Neural crest cell (in vitro differentiated cells): ENCODE measurements at regions not wholly inside any gene's neighbourhood (a gene's known extent, or its start where the extent isn't known, plus 50 kb on each side); places are given as distances from the start of the nearest gene placed in this dataset.

Experiments
- DNase-seq: peaks from one replicate; pipeline ENCODE4 v3.0.0; 2021; ENCODE audit warnings: low read depth, mixed read lengths, low spot score
- H3K27ac Mint-ChIP-seq: one replicate; pipeline ENCODE4 v1.8.0; 2021; ENCODE audit warnings: mild to moderate bottlenecking, mixed read lengths; ENCODE audit not compliant: unreplicated experiment
- H3K27me3 Mint-ChIP-seq: 2 replicates; pipeline ENCODE4 v1.8.0; 2021; ENCODE audit warnings: low read depth, mild to moderate bottlenecking, mixed read lengths
- H3K36me3 Mint-ChIP-seq: 2 replicates; pipeline ENCODE4 v1.8.0; 2021; ENCODE audit warnings: low read depth, mild to moderate bottlenecking, mixed read lengths
- H3K4me1 Mint-ChIP-seq: 2 replicates; pipeline ENCODE4 v1.8.0; 2021; ENCODE audit warnings: mixed read lengths
- H3K4me3 Mint-ChIP-seq: one replicate; pipeline ENCODE4 v1.8.0; 2021; ENCODE audit warnings: mild to moderate bottlenecking, mixed read lengths
- H3K9me3 Mint-ChIP-seq: 2 replicates; pipeline ENCODE4 v1.8.0; 2021; ENCODE audit warnings: mixed read lengths
- TF ChIP-seq, protein P1 (sequence below): fragments of 200-600 bp; sonication (generic); conservative IDR thresholded peaks from 2 replicates; pipeline ENCODE4 v1.5.0; 2021; ENCODE audit warnings: antibody characterized with exemption, mild to moderate bottlenecking

DNA sequence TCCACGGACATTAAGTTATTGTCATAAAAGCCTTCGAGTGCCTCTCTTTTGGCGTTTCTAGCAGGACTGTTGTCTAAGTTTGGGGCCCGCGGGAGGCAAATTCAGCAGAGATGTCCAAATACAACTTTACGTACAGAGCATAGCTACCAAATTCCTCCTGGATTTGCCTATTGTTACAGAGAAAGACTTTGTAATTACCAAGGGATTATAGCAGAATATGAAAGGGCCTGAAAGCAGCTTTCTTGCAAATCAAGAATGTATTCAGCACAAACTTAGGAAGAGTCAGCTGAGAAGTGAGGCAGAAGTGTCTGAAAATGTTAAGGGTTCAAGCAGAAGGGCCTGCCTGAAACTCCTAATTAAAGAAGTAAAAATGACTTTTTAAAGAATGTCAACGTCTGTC is 1053.5 kb upstream of the TENM3 start:
- Mint-ChIP-seq H3K27me3 (no peaks in the 10 kb centered on the region), H3K36me3 (peaks cover 3% of the 10 kb centered on the region), H3K4me3 (no peak overlapping the region), H3K9me3 (peaks cover 9% of the 10 kb centered on the region), H3K4me1 (peaks cover 16% of the 10 kb centered on the region), H3K27ac (no peak overlapping the region)
- TF ChIP-seq, protein P1, sequence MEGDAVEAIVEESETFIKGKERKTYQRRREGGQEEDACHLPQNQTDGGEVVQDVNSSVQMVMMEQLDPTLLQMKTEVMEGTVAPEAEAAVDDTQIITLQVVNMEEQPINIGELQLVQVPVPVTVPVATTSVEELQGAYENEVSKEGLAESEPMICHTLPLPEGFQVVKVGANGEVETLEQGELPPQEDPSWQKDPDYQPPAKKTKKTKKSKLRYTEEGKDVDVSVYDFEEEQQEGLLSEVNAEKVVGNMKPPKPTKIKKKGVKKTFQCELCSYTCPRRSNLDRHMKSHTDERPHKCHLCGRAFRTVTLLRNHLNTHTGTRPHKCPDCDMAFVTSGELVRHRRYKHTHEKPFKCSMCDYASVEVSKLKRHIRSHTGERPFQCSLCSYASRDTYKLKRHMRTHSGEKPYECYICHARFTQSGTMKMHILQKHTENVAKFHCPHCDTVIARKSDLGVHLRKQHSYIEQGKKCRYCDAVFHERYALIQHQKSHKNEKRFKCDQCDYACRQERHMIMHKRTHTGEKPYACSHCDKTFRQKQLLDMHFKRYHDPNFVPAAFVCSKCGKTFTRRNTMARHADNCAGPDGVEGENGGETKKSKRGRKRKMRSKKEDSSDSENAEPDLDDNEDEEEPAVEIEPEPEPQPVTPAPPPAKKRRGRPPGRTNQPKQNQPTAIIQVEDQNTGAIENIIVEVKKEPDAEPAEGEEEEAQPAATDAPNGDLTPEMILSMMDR, result no peak
- no peak for DNase-seq

DNA sequence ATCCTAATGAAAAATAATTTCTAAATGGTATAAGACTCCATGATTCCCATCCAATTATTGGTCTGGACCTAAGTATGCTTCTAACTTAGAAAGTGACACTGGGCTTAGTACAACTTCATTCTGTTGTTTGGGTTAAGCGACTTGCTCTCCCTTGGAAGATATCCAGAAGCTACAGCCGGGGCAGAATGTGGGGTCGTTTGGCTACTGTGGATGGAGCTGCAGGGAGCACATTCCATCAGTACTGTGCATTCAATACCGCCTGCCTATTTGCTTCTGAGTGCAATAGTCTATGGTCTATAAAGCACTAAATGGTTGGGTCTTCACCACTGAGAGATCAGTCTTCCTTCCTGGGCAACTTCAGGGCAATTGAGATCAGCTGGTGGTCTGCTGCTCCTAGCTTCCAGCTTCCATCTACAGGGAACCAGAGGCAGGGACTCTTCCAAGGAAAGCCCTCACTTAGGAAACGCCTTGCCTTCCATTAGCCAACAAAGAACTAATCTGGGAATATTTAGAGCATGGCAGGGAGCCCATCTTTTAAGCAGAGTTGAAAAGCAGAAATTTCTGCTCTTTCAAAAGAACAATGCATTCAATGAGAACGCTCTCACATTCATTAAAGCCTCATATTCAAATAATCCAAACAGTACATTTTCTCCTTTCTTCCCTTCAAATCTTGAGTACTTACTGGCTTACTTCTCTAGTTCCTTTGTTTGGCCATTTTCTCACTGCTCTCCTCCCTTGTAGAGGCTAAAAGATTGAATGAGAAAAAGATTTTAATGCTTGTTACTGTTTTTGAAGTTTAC is 1049.9 kb upstream of the TENM3 start:
- Mint-ChIP-seq H3K27me3 (no peaks in the 10 kb centered on the region), H3K4me3 (no peak overlapping the region)
- TF ChIP-seq, protein P1, result no peak

DNA sequence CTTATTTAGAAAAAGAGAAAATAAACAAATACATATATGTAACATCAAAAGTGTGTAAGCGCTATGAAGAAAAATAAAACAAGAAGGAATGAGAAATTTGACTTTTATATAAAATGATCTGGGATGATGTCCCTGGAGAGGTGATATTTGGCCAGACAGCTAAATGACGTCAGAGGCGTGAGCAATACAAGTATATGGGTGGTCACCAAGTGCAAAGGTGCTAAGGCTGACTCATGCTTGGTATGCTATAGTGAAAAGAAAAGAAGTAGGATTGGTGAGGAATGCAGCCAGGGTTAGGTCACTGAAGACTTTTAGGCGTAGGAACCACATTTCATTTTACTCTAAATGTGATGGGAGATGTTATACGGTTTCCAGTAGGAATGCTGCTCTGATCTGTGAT is 1049.1 kb upstream of the TENM3 start:
- TF ChIP-seq, protein P1, result no peak
- peaks cover 19% of the 10 kb centered on the region for H3K4me1 Mint-ChIP-seq
- peaks cover 3% of the 10 kb centered on the region for H3K9me3 Mint-ChIP-seq
- DNase-seq, result no peak
- no peaks in the 10 kb centered on the region for H3K36me3 Mint-ChIP-seq
- no peak overlapping the region for H3K27ac Mint-ChIP-seq
- H3K27me3 Mint-ChIP-seq, result no peaks in the 10 kb centered on the region
- no peak overlapping the region for H3K4me3 Mint-ChIP-seq

More for the DNA sequence above, 1049.9 kb upstream of the TENM3 start:
- H3K4me1 Mint-ChIP-seq, result peaks cover 16% of the 10 kb centered on the region
- no peak for DNase-seq
- peaks cover 3% of the 10 kb centered on the region for H3K9me3 Mint-ChIP-seq
- no peak overlapping the region for H3K27ac Mint-ChIP-seq
- no peaks in the 10 kb centered on the region for H3K36me3 Mint-ChIP-seq

DNA sequence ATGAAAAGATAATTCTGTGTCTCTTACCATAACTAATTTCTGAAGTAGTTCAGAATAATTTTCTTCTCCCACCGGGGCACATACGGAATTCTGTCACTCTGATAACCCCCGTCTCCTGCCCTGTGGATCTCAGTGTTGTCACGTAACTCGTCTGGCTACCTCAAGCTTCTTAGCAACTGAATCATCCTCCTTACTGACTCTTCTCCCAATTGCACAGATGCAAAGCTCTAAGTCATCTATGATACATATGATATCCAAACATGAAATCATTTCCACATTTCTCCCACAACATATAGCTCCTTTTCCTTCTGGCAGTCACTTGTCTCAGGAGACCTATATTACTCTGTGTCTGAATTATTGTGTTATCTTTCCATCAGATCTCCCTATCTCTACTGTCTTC is 1043.1 kb upstream of the TENM3 start:
- Mint-ChIP-seq H3K27ac (peak overlapping the region; percentile 3), H3K27me3 (no peaks in the 10 kb centered on the region), H3K36me3 (no peaks in the 10 kb centered on the region), H3K9me3 (peaks cover 10% of the 10 kb centered on the region), H3K4me1 (peaks cover 47% of the 10 kb centered on the region), H3K4me3 (no peak overlapping the region)
- TF ChIP-seq, protein P1, result no peak
- no peak for DNase-seq

DNA sequence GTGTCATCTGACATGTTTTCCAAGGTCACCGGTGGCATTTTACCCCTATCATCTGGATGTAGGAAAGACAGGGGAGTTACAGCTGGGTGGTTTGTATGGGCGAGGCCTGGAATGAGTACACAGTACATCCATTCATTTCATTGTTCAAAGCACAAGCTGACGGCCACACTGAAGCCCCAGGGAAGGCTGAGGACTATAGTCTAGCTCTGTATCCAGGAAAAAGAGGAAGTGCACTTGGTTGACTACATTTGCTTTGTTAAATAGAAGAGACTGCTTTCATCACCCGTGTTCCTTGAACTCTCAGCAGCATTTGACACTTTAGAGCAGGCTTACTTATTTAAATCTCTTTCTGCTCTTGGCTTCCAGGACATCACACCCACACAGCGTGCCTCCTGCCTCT is 1041.0 kb upstream of the TENM3 start:
- TF ChIP-seq, protein P1, result no peak
- Mint-ChIP-seq H3K36me3 (no peaks in the 10 kb centered on the region), H3K27ac (peak overlapping the region; percentile 89)

More for the DNA sequence above, 1041.0 kb upstream of the TENM3 start:
- Mint-ChIP-seq H3K4me3 (peak overlapping the region; percentile 14), H3K9me3 (peaks cover 9% of the 10 kb centered on the region), H3K27me3 (no peaks in the 10 kb centered on the region), H3K4me1 (peaks cover 51% of the 10 kb centered on the region)
- peak; percentile 26 for DNase-seq
